ENCODE measurements at regions not wholly inside any gene's neighbourhood (a gene's known extent, or its start where the extent isn't known, plus 50 kb on each side); places are given as distances from the start of the nearest gene placed in this dataset.

DNA sequence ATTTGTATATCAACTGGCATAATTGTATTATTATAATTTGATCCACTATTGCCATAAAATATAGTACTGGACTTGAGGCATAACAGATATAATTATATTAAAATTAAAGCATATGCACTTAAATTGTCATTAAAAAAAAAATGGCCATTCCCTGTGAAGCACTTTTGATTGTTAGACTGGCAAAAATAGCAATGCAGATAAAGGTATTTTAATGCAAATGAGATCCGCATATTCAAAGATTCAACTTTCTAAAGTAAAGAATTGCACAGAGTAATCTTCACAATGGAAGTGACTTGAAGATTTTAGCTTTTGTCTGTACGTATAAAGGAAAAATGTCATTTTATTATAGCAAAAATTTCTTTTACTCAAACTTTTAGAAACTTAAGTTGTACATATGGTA lies 871.8 kb upstream of the PABPC4L start:
- TF ChIP-seq, protein P1, sequence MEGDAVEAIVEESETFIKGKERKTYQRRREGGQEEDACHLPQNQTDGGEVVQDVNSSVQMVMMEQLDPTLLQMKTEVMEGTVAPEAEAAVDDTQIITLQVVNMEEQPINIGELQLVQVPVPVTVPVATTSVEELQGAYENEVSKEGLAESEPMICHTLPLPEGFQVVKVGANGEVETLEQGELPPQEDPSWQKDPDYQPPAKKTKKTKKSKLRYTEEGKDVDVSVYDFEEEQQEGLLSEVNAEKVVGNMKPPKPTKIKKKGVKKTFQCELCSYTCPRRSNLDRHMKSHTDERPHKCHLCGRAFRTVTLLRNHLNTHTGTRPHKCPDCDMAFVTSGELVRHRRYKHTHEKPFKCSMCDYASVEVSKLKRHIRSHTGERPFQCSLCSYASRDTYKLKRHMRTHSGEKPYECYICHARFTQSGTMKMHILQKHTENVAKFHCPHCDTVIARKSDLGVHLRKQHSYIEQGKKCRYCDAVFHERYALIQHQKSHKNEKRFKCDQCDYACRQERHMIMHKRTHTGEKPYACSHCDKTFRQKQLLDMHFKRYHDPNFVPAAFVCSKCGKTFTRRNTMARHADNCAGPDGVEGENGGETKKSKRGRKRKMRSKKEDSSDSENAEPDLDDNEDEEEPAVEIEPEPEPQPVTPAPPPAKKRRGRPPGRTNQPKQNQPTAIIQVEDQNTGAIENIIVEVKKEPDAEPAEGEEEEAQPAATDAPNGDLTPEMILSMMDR (IDR thresholded peaks at IDR 0.05; ENCODE audit: poor library complexity): no peak
- no peak for TF ChIP-seq EZH2 (IDR thresholded peaks at IDR 0.05; ENCODE audit: borderline replicate concordance)
- TF ChIP-seq EZH2phosphoT487 (IDR thresholded peaks at IDR 0.05; ENCODE audit: low read depth, severe bottlenecking, unreplicated experiment): no peak
